ENCODE measurements at regions not wholly inside any gene's neighbourhood (a gene's known extent, or its start where the extent isn't known, plus 50 kb on each side); places are given as distances from the start of the nearest gene placed in this dataset.

DNA sequence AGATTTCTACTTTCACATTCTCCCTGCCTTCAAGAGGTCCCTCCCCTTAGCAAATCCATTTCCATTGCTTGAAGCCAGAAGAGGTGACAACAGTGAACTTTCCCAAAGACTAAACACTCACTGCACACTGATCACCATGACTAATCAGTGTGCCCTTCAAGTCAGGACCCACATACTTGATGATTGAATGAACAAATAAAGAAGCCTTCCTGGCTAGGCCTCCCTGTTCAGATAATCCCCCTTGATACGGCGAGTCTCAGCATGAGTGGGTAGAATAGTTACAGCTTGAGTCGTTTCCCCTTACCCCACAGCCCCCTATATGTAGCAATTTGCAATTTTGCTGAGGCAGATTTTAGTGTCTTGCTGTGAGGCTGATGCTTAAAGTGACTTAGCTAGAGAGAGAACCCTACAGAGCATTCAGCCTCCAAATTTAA, 102.2 kb downstream of the UNC5CL start:
- DNase-seq, result no peak

DNA sequence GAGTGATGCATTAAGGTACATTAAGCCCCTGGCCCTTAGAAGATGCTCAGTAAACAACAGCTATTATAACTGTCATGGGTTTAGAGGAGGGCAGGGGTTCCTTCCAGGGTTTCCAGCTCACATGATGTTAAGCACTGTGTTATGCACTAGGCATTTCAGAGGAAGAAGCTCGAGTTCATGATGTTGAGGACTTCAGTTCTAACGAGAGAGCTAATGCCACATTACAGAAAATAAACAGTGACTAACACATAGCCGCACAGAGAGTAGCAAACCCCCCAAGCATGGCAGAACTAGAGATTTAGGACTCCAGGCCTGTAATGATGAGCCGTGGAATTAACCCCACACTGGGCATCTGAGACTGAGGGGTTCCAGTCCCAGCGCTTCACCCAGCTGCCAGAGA, 105.2 kb downstream of the UNC5CL start:
- DNase-seq, result no peak

DNA sequence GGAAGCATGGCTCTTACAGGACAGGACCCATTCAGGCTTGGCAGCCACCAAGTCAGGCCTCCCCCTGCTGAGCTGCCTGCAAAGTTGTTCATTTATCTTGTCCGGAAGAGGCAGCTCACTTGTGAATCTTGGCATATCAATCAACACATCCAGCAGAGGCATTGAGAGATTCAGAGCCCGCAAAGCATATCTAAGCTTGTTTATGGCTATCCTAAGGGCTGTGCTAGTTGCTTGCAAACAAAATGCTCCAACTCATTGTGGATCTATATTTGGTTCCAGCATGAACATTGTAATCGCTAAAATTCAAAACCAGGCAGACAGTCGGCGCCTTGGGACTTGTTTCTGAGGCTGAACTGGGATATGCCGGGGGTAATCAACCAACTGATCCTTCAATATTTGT, 106.1 kb downstream of the UNC5CL start:
- no peak for DNase-seq

DNA sequence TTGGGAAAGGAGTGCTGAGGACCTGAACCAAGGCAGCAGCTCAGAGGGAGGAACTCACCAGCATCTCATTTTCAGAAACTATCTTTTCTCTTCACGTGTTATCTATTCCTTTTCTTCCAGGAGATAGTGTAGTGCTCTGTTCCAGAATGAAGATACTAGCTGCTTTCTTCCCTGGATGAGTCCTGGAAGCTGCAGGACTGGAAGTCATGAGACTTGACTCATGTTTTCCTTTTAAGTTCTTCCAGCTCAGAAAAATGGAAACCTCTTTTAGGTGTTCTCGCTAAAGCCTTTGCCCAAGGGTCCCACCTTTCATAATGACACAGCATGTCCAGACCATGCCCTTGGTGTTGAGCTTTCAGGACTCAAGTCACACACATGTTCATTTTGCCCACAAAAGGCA, 106.7 kb downstream of the UNC5CL start:
- no peak for DNase-seq

DNA sequence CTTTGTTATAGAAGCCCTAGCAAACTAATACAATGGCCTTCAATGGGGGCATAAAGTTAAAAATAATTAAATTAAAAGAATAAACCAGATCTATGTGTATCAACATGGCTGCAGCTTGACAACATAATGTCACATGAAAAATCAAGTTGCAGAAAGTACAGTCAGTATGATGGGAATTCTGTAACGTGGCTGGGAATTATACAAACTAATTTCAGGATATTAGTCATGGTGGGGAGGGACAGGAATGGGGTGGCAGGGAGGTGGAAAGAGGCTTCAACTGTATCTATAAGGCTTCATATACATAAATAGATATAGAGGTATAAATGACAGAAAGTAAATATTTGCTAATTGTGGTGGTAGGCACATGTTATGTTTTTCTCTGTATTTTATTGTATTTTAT, 107.1 kb downstream of the UNC5CL start:
- DNase-seq, result no peak

DNA sequence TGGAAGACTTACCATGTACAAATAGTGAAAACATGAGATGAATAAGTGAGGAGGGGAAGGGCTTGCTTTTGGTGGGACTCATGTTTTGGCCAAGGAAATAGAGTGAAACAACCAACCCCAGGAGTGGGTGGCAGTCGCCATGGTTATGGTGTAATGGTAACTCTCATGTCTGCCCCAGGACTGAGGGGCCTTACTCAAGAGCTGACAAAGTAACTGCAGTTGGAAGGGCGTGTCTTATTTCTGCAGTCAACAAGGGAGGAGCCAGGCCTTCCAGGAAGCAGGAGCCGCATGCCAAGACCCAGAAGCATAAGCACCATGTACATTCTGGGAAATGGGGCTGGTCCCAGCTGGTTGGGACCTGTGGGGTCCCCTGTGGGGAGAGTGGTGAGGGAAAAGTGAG, 108.5 kb downstream of the UNC5CL start:
- DNase-seq, result no peak

DNA sequence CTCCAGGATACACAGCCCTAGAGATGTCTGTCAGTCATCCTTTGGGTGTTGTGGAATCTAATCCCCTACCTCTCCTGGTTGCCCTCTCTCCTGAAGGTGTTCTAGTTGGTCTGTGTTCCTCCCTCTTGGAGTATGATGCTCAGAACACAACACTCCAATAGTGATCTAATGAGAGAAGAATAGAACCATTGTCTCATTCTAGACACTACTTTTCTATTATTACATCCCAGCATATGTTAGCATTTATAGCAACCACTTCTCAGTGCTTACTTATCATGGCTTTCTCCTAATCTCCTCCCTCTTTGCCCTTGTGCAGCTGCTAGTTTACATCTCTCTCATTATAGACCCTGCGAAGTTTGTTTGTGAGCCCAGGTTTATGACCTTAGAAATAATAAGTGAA, 109.0 kb downstream of the UNC5CL start:
- no peak for DNase-seq

DNA sequence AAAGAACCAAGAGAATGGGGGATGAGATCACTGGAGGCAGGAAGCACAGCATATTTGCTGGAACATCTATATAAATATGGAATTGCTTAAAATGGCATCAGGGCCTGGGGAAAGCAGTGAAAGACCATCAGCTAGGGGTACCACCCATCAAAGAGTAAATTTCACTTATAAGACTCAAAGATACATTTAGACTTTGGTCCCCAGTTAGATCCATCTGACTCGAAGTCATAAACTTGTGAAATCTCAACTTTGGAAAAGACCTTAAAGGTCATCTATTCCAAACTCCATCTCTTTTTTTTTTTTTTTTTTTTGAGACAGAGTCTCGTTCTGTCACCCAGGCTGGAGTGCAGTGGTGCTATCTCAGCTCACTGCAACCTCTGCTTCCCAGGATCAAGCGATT, 109.8 kb downstream of the UNC5CL start:
- no peak for DNase-seq

DNA sequence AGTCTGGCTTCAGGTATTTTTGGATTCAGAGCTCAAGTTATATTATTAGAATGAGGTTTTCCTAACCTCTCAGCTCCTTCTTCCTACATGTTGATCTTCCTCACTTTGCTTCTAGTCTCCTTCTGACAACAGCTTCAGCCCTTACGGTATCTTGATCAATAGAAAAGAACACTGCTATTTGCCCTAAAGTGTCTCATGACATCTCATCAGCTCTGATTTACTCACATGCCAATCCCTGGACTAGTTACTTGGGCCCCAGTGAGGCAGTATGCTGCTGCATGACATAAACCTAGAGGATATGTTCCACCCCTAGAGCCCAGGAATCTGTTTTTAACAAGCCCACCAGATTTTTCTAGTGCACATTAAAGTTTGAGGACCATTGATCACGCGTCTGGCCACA, 110.3 kb downstream of the UNC5CL start:
- DNase-seq, result no peak

DNA sequence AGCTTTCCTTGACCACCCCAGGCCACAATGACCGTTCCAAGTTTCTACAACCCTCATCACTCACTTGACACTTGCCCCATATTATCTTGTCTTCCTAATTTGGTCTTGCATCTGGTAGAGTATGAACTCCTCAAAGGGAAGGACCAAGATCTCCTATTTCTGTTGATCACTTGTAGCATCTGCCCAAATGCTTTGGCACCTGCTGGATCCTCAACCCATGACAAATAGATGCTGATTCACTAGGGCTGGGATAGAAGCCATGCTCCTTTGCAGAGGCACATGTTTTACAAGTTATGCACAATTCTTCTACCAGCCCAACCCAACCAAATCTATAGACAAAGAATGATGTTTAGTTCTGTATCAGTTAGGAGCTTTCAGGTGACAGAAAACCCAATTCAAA, 110.7 kb downstream of the UNC5CL start:
- no peak for DNase-seq

DNA sequence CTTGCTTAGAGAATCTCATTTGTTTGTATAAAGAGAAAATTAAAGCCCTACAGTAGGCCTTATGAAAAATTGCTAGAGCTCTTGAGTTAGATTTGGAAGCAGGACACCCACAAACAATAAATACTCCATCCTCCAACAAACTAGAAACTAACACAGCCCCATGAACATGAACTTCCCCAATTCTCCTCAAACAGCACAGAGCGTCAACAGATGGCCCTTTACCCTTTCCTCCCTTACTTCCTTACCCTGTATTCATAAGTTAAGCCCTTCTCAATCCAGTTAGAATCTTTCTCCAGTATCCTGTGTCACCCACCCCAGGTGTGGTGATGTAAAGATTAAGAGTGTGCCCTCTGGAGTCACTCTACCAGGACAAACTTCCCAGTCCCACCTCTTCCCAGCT, 113.7 kb downstream of the UNC5CL start:
- no peak for DNase-seq

DNA sequence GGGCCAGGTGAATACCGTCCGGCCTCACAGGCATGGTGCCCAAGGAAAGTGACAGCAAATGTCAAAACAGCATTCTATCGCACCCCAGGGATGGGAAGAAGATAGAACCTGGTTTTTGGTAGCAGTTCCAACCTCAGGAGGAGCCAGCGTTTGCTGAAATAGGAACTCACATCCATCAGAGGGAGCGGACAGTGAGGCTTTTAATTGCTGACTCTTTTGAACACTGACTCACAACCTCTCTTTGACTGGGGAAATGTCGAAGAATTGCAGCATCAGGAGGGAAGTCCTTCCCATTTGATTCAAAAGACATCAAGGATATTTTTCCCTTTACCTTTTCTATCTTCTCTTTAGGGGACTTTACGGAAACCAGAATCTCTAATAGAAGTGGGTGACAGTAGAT, 114.2 kb downstream of the UNC5CL start:
- no peak for DNase-seq

DNA sequence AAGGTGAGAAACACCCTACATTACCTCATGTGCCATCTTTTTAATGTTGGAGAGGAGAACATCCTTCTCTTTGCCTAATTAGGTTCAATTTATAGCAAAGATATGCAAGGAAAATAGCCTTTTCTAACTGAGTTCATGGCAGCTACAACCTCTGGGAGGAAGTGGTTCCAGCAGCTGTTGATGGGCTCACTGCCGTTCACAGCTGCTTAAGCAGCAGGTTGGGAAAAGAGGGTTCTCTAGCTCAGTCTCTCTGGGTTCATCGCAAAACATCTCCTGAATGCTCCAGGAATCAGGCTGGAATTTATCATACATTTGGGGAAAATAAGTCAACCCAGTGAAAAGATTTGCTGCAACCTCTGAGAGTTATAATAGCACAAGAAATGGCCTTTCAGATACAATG, 115.1 kb downstream of the UNC5CL start:
- DNase-seq, result no peak

DNA sequence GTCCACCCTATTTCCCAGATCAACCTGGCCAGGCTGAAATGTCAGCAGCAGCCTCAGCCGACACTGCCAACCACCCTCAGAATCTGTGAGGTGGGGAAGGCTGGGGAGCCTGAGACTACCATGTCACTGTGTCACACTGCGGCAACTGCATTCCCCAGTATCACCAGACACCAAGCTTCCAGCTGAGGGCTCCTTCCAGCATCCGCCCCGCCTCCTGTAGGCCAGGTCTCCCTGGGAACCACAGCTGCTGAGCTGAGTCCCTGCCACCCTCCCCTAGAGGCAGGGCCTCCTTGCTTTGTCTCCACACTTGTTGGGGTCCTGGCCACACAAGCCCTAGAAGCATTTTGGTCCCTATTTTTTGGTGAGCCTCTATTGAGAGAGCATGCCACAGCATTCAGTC, 115.7 kb downstream of the UNC5CL start:
- DNase-seq, result no peak

DNA sequence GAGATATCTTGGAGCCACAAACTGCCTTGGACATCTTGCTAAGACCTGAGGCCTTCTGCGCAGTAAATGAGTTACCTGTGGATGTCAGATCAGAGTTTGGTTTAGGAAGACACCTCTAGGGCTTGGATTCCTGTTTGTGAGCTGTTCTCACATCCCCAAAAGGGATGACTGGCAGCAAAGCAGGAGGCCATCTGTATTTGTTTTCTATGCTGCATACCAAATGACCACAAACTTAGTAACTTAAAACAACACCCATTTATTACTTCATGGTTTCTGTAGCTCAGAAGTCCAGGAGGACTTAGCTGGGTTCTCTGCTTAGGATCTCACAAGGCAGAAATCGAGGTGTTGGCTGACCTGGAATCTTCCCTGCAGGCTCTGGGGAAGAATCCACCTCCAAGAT, 116.7 kb downstream of the UNC5CL start:
- no peak for DNase-seq

DNA sequence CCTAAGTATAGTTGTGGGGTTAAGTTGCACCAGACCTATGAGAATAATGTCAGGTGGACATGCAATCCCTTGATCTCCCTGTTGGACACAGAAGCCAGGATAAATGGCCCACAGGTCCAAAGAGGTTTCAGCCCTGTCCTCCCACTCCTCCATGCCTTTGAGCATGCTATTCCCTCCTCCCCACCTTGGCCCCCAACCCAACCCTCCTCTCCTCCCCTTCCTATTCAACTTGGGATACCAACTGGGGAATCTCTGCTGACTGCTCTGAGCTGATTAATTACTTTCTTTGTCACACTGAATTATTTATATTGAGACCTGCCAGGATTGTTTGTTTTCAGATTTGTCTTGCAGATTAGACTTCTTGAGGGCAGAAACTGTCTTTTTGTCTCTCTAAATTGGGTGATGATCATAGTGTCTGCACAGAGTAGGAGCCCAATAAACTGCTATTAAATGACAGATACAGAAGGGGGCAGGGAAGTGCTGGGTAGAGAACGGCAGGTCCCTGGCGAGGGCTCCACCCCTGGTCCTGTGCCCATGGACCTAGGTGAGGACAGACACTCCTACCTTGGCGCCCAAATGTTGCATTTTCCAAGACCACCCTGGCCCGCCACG, 120.9 kb downstream of the UNC5CL start:
- no peak for DNase-seq

DNA sequence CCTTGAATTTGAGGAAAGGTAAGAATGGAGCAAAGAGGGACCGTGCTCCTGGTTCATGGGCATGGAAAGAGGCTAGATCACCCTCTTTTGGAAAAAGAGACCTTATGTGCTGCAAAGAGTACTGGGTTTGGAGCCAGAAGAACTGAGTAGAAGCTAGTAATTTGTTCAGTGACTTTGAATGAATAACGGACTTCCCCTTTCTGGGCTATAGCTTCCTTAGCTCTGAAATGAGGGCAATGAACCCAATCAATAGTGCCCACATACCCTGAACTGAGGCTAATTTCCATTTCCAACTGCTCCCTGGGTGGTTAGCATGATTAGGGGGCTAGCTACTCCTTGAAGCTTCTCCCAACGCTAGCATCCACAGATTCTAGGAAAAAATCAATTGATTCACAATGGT, 121.4 kb downstream of the UNC5CL start:
- DNase-seq, result no peak

DNA sequence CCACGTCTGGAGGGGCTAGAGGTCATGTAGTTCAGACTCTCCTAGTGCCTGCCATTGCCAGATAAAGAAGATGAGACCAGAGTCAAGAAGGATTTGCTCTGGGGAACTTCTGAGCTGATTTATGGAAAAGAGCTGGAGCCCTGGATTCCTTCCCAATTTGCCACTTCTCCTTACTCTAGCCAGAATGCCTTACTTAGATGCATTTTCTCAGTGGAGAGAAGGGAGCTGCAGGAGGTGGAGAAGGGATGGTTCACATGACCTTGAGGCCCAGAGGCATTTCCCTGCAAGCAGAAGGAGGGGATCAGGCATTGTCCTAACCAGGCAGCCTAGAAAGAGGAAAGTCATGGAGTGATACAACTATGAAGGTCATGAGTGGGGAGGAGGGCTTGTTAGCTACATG, 122.2 kb downstream of the UNC5CL start:
- DNase-seq, result no peak

DNA sequence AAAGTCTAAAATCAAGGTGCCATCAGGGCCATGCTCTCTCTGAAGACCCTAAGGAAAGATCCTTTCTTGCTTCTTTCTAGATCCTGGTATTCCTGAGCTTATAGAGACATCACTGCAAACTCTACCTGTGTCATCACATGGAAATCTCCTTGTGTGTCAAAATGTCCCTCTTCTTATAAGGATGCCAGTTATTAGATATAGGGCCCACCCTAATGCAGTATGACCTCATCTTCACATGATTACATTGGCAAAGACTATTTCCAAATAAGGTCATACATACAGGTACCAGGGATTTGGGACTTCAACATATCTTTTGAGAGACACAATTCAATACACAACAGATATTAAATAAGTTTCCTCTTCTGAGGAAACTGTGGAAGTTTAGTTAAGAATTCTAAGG, 123.9 kb downstream of the UNC5CL start:
- DNase-seq, result no peak

DNA sequence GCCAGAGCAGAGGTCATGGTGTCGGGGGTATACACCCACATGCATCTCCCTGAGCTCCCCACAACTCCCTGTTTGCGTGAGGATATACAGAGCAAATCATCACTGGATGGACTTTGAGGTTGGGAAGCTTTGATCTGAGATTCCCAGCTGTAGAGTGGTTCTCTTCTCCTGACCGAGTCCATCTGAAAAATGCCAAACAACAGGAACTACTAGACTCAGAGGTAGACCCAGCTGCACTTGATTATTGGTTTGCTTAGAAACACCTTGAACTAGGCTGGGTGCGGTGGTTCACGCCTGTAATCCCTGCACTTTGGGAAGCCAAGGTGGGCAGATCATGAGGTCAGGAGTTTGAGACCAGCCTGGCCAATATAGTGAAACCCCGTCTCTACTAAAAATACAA, 125.0 kb downstream of the UNC5CL start:
- no peak for DNase-seq

DNA sequence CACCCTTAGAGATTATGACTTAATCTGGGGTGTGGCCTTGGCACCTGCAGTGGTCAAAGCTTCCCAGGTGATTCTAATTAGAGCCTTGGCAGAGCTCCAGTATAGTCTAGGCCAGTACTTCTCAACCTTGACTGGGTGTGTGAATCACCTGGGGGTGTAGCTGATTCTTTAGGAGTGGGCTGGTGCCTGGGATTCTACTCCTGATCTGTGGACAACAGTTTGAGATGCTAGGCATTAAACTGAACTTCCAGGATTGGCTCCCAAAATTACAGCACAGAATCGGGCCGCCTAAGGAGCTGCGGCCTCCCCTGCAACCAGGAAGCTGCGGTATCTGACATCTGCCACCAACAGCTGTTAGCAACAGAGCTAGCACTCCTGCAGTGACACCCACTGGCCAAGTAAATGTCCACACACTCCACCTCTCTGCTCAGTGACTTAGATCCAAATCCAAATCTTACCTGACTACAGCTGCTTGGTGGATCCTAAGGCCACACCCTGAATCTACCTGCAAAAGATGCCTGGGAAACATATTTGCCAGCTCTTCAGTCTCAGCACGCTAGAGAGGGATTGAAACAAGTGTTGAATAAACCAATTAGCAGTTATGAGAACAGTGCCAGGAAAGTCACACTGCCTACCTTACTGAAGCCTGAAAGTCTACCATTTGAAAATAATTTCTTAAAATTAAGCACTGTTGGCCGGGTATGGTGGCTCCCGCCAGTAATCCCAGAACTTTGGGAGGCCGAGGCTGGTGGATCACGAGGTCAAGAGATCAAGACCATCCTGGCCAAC, 126.7 kb downstream of the UNC5CL start:
- peak; percentile 36 for DNase-seq

DNA sequence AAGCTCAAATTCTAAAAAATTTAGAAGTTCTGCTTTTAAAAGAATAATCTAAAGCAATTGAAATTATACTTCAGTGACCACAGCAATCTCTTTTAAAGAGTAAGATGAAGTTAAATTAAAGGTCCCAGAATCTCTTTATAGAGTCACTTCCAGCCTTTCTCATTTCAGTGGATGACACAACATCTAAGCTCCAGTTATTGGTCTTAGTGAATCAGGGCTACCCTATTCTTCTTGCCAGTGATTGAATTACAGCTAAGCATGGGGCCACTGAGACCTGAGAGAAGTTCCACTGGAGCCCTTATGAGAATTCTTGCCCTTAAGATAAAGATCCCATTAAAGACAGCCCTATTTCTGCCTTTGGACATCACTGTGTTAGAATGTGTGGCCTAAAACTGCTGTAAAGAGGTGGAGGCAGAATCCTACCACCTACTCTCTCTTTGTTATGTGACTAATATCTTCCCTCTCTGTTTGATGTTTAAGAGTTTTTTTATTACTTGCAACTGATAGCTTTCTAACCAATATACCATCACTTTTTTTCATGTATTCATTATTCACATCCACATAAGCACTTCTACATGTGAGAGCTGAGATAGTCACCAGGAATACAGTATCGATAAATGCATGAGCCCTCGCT, 128.6 kb downstream of the UNC5CL start:
- no peak for DNase-seq

DNA sequence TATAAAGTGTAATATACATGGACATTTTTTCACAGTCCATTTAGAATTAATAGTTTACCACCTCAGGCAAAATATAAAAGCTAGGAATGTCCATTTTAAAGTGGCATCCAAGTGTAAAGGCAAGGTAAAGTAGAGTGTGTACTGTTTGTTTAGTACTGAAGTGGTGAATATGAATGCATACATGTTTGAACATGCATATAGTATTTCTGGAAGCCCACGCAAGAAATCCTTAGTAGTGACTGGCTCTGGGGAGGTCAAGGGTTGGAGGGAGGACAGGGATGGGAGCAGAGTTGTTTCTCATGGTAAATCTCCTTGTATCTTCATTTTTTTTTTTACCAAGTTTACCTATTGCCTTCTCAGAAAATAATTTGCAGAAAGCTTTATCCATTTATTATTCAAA, 129.2 kb downstream of the UNC5CL start:
- DNase-seq, result no peak

DNA sequence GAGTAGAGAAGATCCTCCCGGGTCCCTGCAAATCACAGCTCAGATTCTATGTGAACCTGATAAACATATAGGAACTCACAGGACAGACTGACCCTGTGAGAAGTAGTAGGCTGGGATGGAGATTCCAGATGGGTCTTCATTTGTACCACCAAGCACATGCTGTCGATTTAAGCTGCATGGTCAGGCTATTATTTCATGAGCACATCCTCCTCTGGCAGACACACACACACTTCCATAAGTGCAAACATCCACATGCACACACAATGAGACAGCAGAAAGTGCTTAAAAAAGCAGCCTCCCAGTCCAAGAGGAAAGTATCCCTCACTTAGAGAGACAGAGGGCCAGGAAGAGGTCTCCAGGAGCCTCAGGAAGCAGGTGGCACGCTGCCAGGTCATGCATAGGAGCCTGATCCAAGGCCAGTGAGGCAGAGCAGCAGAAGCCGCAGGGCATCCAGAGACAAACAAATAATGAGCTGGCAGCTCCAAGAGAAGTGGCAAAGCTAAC, 131.8 kb downstream of the UNC5CL start:
- no peak for DNase-seq
